ENCODE measurements at regions not wholly inside any gene's neighbourhood (a gene's known extent, or its start where the extent isn't known, plus 50 kb on each side); places are given as distances from the start of the nearest gene placed in this dataset.

- TF ChIP-seq, protein P1, sequence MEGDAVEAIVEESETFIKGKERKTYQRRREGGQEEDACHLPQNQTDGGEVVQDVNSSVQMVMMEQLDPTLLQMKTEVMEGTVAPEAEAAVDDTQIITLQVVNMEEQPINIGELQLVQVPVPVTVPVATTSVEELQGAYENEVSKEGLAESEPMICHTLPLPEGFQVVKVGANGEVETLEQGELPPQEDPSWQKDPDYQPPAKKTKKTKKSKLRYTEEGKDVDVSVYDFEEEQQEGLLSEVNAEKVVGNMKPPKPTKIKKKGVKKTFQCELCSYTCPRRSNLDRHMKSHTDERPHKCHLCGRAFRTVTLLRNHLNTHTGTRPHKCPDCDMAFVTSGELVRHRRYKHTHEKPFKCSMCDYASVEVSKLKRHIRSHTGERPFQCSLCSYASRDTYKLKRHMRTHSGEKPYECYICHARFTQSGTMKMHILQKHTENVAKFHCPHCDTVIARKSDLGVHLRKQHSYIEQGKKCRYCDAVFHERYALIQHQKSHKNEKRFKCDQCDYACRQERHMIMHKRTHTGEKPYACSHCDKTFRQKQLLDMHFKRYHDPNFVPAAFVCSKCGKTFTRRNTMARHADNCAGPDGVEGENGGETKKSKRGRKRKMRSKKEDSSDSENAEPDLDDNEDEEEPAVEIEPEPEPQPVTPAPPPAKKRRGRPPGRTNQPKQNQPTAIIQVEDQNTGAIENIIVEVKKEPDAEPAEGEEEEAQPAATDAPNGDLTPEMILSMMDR (IDR thresholded peaks at IDR 0.05; ENCODE audit: extremely low read depth, insufficient read depth, missing control alignments), result no peak
- DNase-seq (ENCODE audit: low spot score), result no peak
- in situ Hi-C loops (cut with MboI; ENCODE audit: low pct_unique_long_range_greater_than_20kb, low sequenced_read_pairs, unreplicated experiment), result no loop called here
Measured at GRCh38 chr4:44086753-44087152, 361.9 kb downstream of the KCTD8 start.

DNA sequence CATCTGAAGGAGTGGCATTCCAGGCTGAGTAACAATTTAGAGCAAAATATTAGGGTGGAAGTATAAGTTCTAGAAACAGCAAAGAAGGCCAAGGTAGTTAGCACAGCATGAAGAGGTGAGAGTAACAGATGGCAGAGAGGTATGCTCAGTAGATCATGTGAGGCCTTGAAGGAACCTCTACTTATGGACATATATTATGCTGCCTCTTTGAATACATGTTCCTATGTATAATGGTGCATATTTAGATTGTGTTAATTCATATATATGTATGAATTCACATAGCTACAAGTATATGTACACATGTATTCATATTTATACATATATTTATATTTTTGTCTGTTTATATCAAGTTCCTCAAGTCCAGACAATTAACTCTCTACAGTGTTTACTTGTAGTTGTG lies 355.2 kb downstream of the KCTD8 start:
- in situ Hi-C loops (cut with MboI; ENCODE audit: low pct_unique_long_range_greater_than_20kb, low sequenced_read_pairs, unreplicated experiment), result no loop called here
- TF ChIP-seq, protein P1 (IDR thresholded peaks at IDR 0.05; ENCODE audit: extremely low read depth, insufficient read depth, missing control alignments), result no peak
- DNase-seq (ENCODE audit: low spot score), result no peak

GRCh38 chr4:44098973-44099372 lies 349.6 kb downstream of the KCTD8 start:
- TF ChIP-seq, protein P1 (IDR thresholded peaks at IDR 0.05; ENCODE audit: extremely low read depth, insufficient read depth, missing control alignments), result no peak
- in situ Hi-C loops (cut with MboI; ENCODE audit: low pct_unique_long_range_greater_than_20kb, low sequenced_read_pairs, unreplicated experiment), result no loop called here

GRCh38 chr4:44100456-44100855 lies 348.2 kb downstream of the KCTD8 start:
- in situ Hi-C loops (cut with MboI; ENCODE audit: low pct_unique_long_range_greater_than_20kb, low sequenced_read_pairs, unreplicated experiment), result no loop called here
- no peak for DNase-seq (ENCODE audit: low spot score)
- TF ChIP-seq, protein P1 (IDR thresholded peaks at IDR 0.05; ENCODE audit: extremely low read depth, insufficient read depth, missing control alignments), result no peak

More at GRCh38 chr4:44098973-44099372, 349.6 kb downstream of the KCTD8 start:
- DNase-seq (ENCODE audit: low spot score), result no peak

- TF ChIP-seq, protein P1 (IDR thresholded peaks at IDR 0.05; ENCODE audit: extremely low read depth, insufficient read depth, missing control alignments), result no peak
- in situ Hi-C loops (cut with MboI; ENCODE audit: low pct_unique_long_range_greater_than_20kb, low sequenced_read_pairs, unreplicated experiment), result no loop called here
- no peak for DNase-seq (ENCODE audit: low spot score)
Measured at GRCh38 chr4:44118971-44119680, 329.5 kb downstream of the KCTD8 start.

GRCh38 chr4:44120646-44121045 lies 328.0 kb downstream of the KCTD8 start:
- in situ Hi-C loops (cut with MboI; ENCODE audit: low pct_unique_long_range_greater_than_20kb, low sequenced_read_pairs, unreplicated experiment), result no loop called here
- no peak for DNase-seq (ENCODE audit: low spot score)
- TF ChIP-seq, protein P1 (IDR thresholded peaks at IDR 0.05; ENCODE audit: extremely low read depth, insufficient read depth, missing control alignments), result no peak

Measured in GM13977 (cell line).